HEK293 (cell line): ENCODE measurements at regions not wholly inside any gene's neighbourhood (a gene's known extent, or its start where the extent isn't known, plus 50 kb on each side); places are given as distances from the start of the nearest gene placed in this dataset.

Source experiments
- CTCF ChIA-PET: fragments of 350-600 bp; formaldehyde crosslinking; extraction: SDS; loops from one replicate; lab custom pipeline; 2021; ENCODE audit warnings: antibody characterized with exemption; lab: Yijun Ruan, JAX
- POLR2A ChIA-PET: fragments of 300-600 bp; formaldehyde crosslinking; extraction: SDS; loops from one replicate; lab custom pipeline; 2020; ENCODE audit warnings: antibody characterized with exemption, inconsistent platforms; lab: Yijun Ruan, JAX
- H3K27ac ChIP-seq: fragments of 200-500 bp; sonication (Bioruptor generic); 2 replicates; pipeline ENCODE4 v1.5.1; 2014; ENCODE audit warnings: low read depth, low read length, control low read depth, inconsistent platforms; ENCODE audit errors: extremely low read depth
- H3K36me3 ChIP-seq, 2 experiments: fragments of 200-500 bp in 1 of 2; sonication (Bioruptor generic) in 1 of 2; 1 replicate in 1 of 2; 2 replicates in 1 of 2; pipeline ENCODE4 v1.5.1; 2014 to 2017; ENCODE audit warnings: inconsistent platforms in 2 of 2, low read length in 2 of 2; ENCODE audit not compliant: control insufficient read depth in 2 of 2, insufficient read depth in 1 of 2
- H3K4me1 ChIP-seq: fragments of 200-500 bp; sonication (Bioruptor generic); 2 replicates; pipeline ENCODE4 v1.5.1; 2014; ENCODE audit warnings: mild to moderate bottlenecking, low read length, inconsistent platforms; ENCODE audit not compliant: control insufficient read depth, insufficient read depth
- H3K4me3 ChIP-seq: 2 replicates; pipeline ENCODE4 v1.5.1; 2011; ENCODE audit warnings: low read depth, mild to moderate bottlenecking, control low read depth, low read length, moderate library complexity
- H3K9me3 ChIP-seq: fragments of 200-500 bp; sonication (Bioruptor generic); 2 replicates; pipeline ENCODE4 v1.5.1; 2014; ENCODE audit warnings: low read depth, low read length, inconsistent platforms; ENCODE audit not compliant: control insufficient read depth, insufficient read depth
- FEZF1 ChIP-seq: fragments of 450-650 bp; formaldehyde crosslinking; IDR thresholded peaks from 2 replicates; pipeline ENCODE4 v1.5.1; 2016; ENCODE audit warnings: missing biosample characterization, missing genetic modification characterization
- GLI4 ChIP-seq: fragments of 450-650 bp; formaldehyde crosslinking; IDR thresholded peaks from 2 replicates; pipeline ENCODE4 v1.5.1; 2016; ENCODE audit warnings: missing biosample characterization, missing genetic modification characterization
- HOXA7 ChIP-seq: sonication (generic); formaldehyde crosslinking; IDR thresholded peaks from 2 replicates; pipeline ENCODE4 v1.8.1; 2022; ENCODE audit warnings: missing genetic modification reagents, borderline replicate concordance
- KLF16 ChIP-seq: fragments of 450-650 bp; formaldehyde crosslinking; IDR thresholded peaks from 2 replicates; pipeline ENCODE4 v1.5.1; 2017; ENCODE audit warnings: missing biosample characterization, missing genetic modification characterization
- MZF1 ChIP-seq: fragments of 450-650 bp; formaldehyde crosslinking; IDR thresholded peaks from 2 replicates; pipeline ENCODE4 v1.5.1; 2017; ENCODE audit warnings: missing biosample characterization, missing genetic modification characterization, borderline replicate concordance
- SP7 ChIP-seq: fragments of 450-650 bp; formaldehyde crosslinking; IDR thresholded peaks from 2 replicates; pipeline ENCODE4 v1.5.1; 2016; ENCODE audit warnings: missing biosample characterization, missing genetic modification characterization
- YY1 ChIP-seq: fragments of 450-650 bp; formaldehyde crosslinking; IDR thresholded peaks from 2 replicates; pipeline ENCODE4 v1.5.1; 2018; ENCODE audit warnings: missing biosample characterization, missing genetic modification characterization
- ZBTB48 ChIP-seq: fragments of 450-650 bp; formaldehyde crosslinking; IDR thresholded peaks from 2 replicates; pipeline ENCODE4 v1.5.1; 2016; ENCODE audit warnings: missing biosample characterization, missing genetic modification characterization
- ZFHX2 ChIP-seq: fragments of 450-650 bp; formaldehyde crosslinking; conservative IDR thresholded peaks from 2 replicates; pipeline ENCODE4 v1.5.1; 2016; ENCODE audit warnings: missing biosample characterization, missing genetic modification characterization
- ZFP41 ChIP-seq: fragments of 450-650 bp; formaldehyde crosslinking; IDR thresholded peaks from 2 replicates; pipeline ENCODE4 v1.5.1; 2016; ENCODE audit warnings: missing biosample characterization, missing genetic modification characterization, borderline replicate concordance
- ZNF169 ChIP-seq: fragments of 450-650 bp; formaldehyde crosslinking; IDR thresholded peaks from 2 replicates; pipeline ENCODE4 v1.5.1; 2016; ENCODE audit warnings: missing biosample characterization, missing genetic modification characterization
- ZNF175 ChIP-seq: fragments of 450-650 bp; formaldehyde crosslinking; IDR thresholded peaks from 2 replicates; pipeline ENCODE4 v1.5.1; 2016; ENCODE audit warnings: missing biosample characterization, missing genetic modification characterization
- ZNF184 ChIP-seq: fragments of 450-650 bp; IDR thresholded peaks from 2 replicates; pipeline ENCODE4 v1.5.1; 2018; ENCODE audit warnings: missing biosample characterization, mild to moderate bottlenecking, missing genetic modification characterization
- ZNF202 ChIP-seq: fragments of 450-650 bp; formaldehyde crosslinking; IDR thresholded peaks from 2 replicates; pipeline ENCODE4 v1.5.1; 2016; ENCODE audit warnings: missing biosample characterization, missing genetic modification characterization, borderline replicate concordance
- ZNF26 ChIP-seq: fragments of 450-650 bp; formaldehyde crosslinking; IDR thresholded peaks from 2 replicates; pipeline ENCODE4 v1.5.1; 2016; ENCODE audit warnings: missing biosample characterization, missing genetic modification characterization
- ZNF280D ChIP-seq: fragments of 450-650 bp; formaldehyde crosslinking; IDR thresholded peaks from 2 replicates; pipeline ENCODE4 v1.5.1; 2016; ENCODE audit warnings: missing biosample characterization, missing genetic modification characterization
- ZNF292 ChIP-seq: fragments of 450-650 bp; formaldehyde crosslinking; IDR thresholded peaks from 2 replicates; pipeline ENCODE4 v1.5.1; 2016; ENCODE audit warnings: low read depth, missing biosample characterization, missing genetic modification characterization, borderline replicate concordance
- ZNF341 ChIP-seq: fragments of 450-650 bp; formaldehyde crosslinking; IDR thresholded peaks from 2 replicates; pipeline ENCODE4; 2016; ENCODE audit warnings: low read depth, missing biosample characterization, missing genetic modification characterization
- ZNF391 ChIP-seq: fragments of 450-650 bp; formaldehyde crosslinking; IDR thresholded peaks from 2 replicates; pipeline ENCODE4 v1.5.1; 2016; ENCODE audit warnings: low read depth, missing biosample characterization, missing genetic modification characterization, borderline replicate concordance
- ZNF549 ChIP-seq: fragments of 450-650 bp; IDR thresholded peaks from 2 replicates; pipeline ENCODE4 v1.5.1; 2018; ENCODE audit warnings: missing biosample characterization, missing genetic modification characterization, mild to moderate bottlenecking, inconsistent platforms, moderate library complexity
- ZNF571 ChIP-seq: fragments of 450-650 bp; formaldehyde crosslinking; IDR thresholded peaks from 2 replicates; pipeline ENCODE4 v1.5.0; 2017; ENCODE audit warnings: missing biosample characterization, missing genetic modification characterization
- ZNF600 ChIP-seq: fragments of 450-650 bp; formaldehyde crosslinking; IDR thresholded peaks from 2 replicates; pipeline ENCODE4 v1.5.1; 2016; ENCODE audit warnings: missing biosample characterization, missing genetic modification characterization
- ZNF791 ChIP-seq: fragments of 450-650 bp; formaldehyde crosslinking; IDR thresholded peaks from 2 replicates; pipeline ENCODE4 v1.5.1; 2016; ENCODE audit warnings: missing biosample characterization, missing genetic modification characterization
- ZNF830 ChIP-seq: fragments of 450-650 bp; IDR thresholded peaks from 2 replicates; pipeline ENCODE4 v1.5.0; 2018; ENCODE audit warnings: missing biosample characterization, missing genetic modification characterization, low read depth, mild to moderate bottlenecking, moderate library complexity
- ZSCAN4 ChIP-seq: fragments of 450-650 bp; formaldehyde crosslinking; IDR thresholded peaks from 2 replicates; pipeline ENCODE4 v1.5.1; 2017; ENCODE audit warnings: missing biosample characterization, missing genetic modification characterization

GRCh38 chr4:63919636-63920365 lies 489.4 kb downstream of the TECRL start (continued):
- TF ChIP-seq ZNF391 (tag by site-specific recombination) (no peak), ZNF280D (tag by site-specific recombination) (no peak), FEZF1 (tag by site-specific recombination) (no peak), ZNF830 (tag by site-specific recombination) (no peak), MZF1 (tag by site-specific recombination) (no peak), ZFP41 (tag by site-specific recombination) (no peak), KLF16 (no peak)

GRCh38 chr4:63906660-63907183 lies 502.5 kb downstream of the TECRL start:
- H3K27ac ChIP-seq = no peak overlapping the region
- ChIA-PET CTCF (no interaction called here), POLR2A (no interaction called here)
- H3K9me3 ChIP-seq = no peaks in the 10 kb centered on the region
- TF ChIP-seq HOXA7 (CRISPR knock-in tag) (no peak), ZNF549 (tag by site-specific recombination) (no peak), ZFHX2 (no peak), ZNF571 (tag by site-specific recombination) (no peak)
- H3K4me3 ChIP-seq = no peak overlapping the region
- H3K4me1 ChIP-seq = no peaks in the 10 kb centered on the region
- no peaks in the 10 kb centered on the region for H3K36me3 ChIP-seq

DNA sequence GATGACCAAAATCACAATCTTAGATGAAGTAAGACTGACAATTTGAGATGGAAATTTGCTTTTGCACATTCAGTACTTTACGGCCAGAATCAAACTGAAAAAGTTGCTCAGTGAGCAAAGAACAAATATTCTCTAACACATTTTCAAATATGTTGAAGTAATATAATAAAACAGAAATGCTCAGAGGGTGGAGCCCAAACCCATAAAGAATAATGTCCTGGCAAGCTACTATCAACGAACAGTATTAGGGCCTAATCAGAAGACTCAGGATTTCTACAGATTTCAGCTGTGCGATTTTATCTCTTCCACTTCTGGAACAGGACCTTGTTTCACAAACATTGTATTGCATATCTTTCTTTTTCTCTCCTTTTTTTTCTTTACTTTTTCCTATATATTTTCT lies 505.0 kb downstream of the TECRL start:
- CTCF ChIA-PET = no interaction called here
- Histone ChIP-seq H3K4me3 (no peak overlapping the region), H3K36me3 (no peaks in the 10 kb centered on the region), H3K9me3 (no peaks in the 10 kb centered on the region), H3K4me1 (no peaks in the 10 kb centered on the region), H3K27ac (no peak overlapping the region)
- no peak for TF ChIP-seq ZNF341
- no peak for TF ChIP-seq YY1 (tag by site-specific recombination)
- TF ChIP-seq ZNF292 (tag by site-specific recombination) = no peak
- TF ChIP-seq GLI4 = no peak
- TF ChIP-seq ZNF175 (tag by site-specific recombination) = no peak
- no peak for TF ChIP-seq ZNF202
- no peak for TF ChIP-seq ZNF26 (tag by site-specific recombination)
- no peak for TF ChIP-seq ZNF791 (tag by site-specific recombination)
- no peak for TF ChIP-seq ZNF600 (tag by site-specific recombination)
- no peak for TF ChIP-seq ZBTB48 (tag by site-specific recombination)
- no peak for TF ChIP-seq ZNF184
- TF ChIP-seq ZSCAN4 (tag by site-specific recombination) = no peak
- no peak for TF ChIP-seq ZNF169
- TF ChIP-seq SP7 (tag by site-specific recombination) = no peak
- POLR2A ChIA-PET = no interaction called here
